ENCODE measurements at regions not wholly inside any gene's neighbourhood (a gene's known extent, or its start where the extent isn't known, plus 50 kb on each side); places are given as distances from the start of the nearest gene placed in this dataset.

DNA sequence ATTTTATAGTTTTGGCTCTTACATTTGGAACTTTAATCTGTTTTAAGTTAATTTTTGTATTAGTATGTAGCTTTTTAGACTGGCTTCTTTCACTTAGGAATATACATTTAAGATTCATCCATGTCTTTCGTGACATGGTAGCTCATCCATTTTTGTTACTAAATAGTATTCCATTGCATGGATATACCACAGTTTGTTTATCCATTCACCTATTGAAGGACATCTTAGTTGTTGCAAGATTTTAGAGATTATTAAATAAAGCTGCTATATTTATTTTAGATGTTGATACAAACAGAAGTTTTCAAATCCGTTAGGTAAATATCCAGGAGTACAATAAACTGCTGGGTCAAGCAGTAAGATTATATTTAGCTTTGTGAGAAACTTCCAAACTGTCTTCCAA, 58.0 kb upstream of the ZNF521 start:
- DNase-seq (ENCODE audit: low read depth in 4 of 4, low spot score in 3 of 4) = no peak

- no peak for DNase-seq (ENCODE audit: low read depth in 4 of 4, low spot score in 3 of 4)
Measured at GRCh38 chr18:25408293-25408692, 56.3 kb upstream of the ZNF521 start.
